SK-N-SH (cell line): ENCODE measurements at regions not wholly inside any gene's neighbourhood (a gene's known extent, or its start where the extent isn't known, plus 50 kb on each side); places are given as distances from the start of the nearest gene placed in this dataset.

Experiments used
- CTCF ChIA-PET: fragments of 300-600, 350-600 bp; formaldehyde crosslinking; extraction: SDS; loops from one replicate; lab custom pipeline; 2021; lab: Yijun Ruan, JAX
- POLR2A ChIA-PET: fragments of 350-600 bp; sonication (Branson Sonifier 250); formaldehyde crosslinking; extraction: SDS; loops from one replicate; lab custom pipeline; 2020; ENCODE audit warnings: antibody characterized with exemption, inconsistent platforms; lab: Yijun Ruan, JAX
- DNase-seq: peaks from one replicate; pipeline ENCODE4 v3.0.0; 2012
- H2AFZ ChIP-seq: fragments of 200-600 bp; sonication (generic); 2 replicates; pipeline ENCODE4 v1.8.1; 2016; ENCODE audit warnings: antibody characterized with exemption, mild to moderate bottlenecking, low read depth
- H3F3A ChIP-seq: fragments of 200-600 bp; sonication (generic); replicated peaks from 2 replicates; pipeline ENCODE3; 2016; ENCODE audit warnings: antibody characterized with exemption, mild to moderate bottlenecking; ENCODE audit not compliant: insufficient read depth
- H3K27ac ChIP-seq, 2 experiments: fragments of 200-500 bp in 1 of 2; fragments of 200-600 bp in 1 of 2; sonication (Bioruptor generic) in 1 of 2; sonication (generic), shearing (Covaris generic) in 1 of 2; 2 replicates each; pipeline versions ENCODE4 v1.5.1 to v1.6.1; 2014 to 2016; ENCODE audit warnings: low read depth in 2 of 2, inconsistent platforms in 1 of 2, low read length in 1 of 2, mild to moderate bottlenecking in 1 of 2, mixed read lengths in 1 of 2
- H3K27me3 ChIP-seq: fragments of 200-600 bp; sonication (generic), shearing (Covaris generic); 2 replicates; pipeline ENCODE4 v1.6.1; 2016; ENCODE audit warnings: mixed run types; ENCODE audit not compliant: insufficient read depth
- H3K36me3 ChIP-seq, 2 experiments: fragments of 200-500 bp in 1 of 2; fragments of 200-600 bp in 1 of 2; sonication (Bioruptor generic) in 1 of 2; sonication (generic) in 1 of 2; replicated peaks in 1 of 2; 2 replicates each; pipeline versions ENCODE3 to v1.5.1; 2014 to 2016; ENCODE audit warnings: low read length in 1 of 2, mild to moderate bottlenecking in 1 of 2; ENCODE audit not compliant: insufficient read depth in 2 of 2, control insufficient read depth in 1 of 2
- H3K4me1 ChIP-seq, 2 experiments: fragments of 200-500 bp in 1 of 2; fragments of 200-600 bp in 1 of 2; sonication (Bioruptor generic) in 1 of 2; sonication (generic), shearing (Covaris generic) in 1 of 2; 2 replicates each; pipeline versions ENCODE4 v1.5.1 to v1.6.1; 2014 to 2016; ENCODE audit warnings: low read depth in 1 of 2, low read length in 1 of 2, mixed run types in 1 of 2; ENCODE audit not compliant: insufficient read depth in 2 of 2, control insufficient read depth in 1 of 2
- H3K4me2 ChIP-seq: fragments of 200-600 bp; sonication (generic), shearing (Covaris generic); 2 replicates; pipeline ENCODE4 v1.6.1; 2017; ENCODE audit warnings: mixed run types
- H3K4me3 ChIP-seq, 2 experiments: fragments of 200-500 bp in 1 of 2; fragments of 200-600 bp in 1 of 2; sonication (Bioruptor generic) in 1 of 2; sonication (generic), shearing (Covaris generic) in 1 of 2; 2 replicates each; pipeline versions ENCODE4 v1.5.1 to v1.8.1; 2014 to 2016; ENCODE audit warnings: low read depth in 2 of 2, inconsistent platforms in 1 of 2, low read length in 1 of 2, mild to moderate bottlenecking in 1 of 2, mixed read lengths in 1 of 2, moderate library complexity in 1 of 2
- H3K79me2 ChIP-seq: fragments of 200-600 bp; sonication (generic); 2 replicates; pipeline ENCODE4 v1.8.1; 2017; ENCODE audit warnings: mild to moderate bottlenecking; ENCODE audit not compliant: insufficient read depth
- H3K9ac ChIP-seq: fragments of 200-600 bp; sonication (generic); 2 replicates; pipeline ENCODE4 v1.6.1; 2017; ENCODE audit warnings: mixed run types
- H3K9me2 ChIP-seq: fragments of 200-600 bp; sonication (generic); 2 replicates; pipeline ENCODE4 v1.6.1; 2017; ENCODE audit warnings: mixed run types
- H3K9me3 ChIP-seq: fragments of 200-600 bp; sonication (generic); 2 replicates; pipeline ENCODE4 v1.6.1; 2017; ENCODE audit warnings: mixed run types, mild to moderate bottlenecking, moderate library complexity
- H4K20me1 ChIP-seq: fragments of 200-600 bp; sonication (generic); 2 replicates; pipeline ENCODE4 v1.6.1; 2017; ENCODE audit warnings: mild to moderate bottlenecking, mixed run types; ENCODE audit not compliant: insufficient read depth
- CHD2 ChIP-seq: fragments of 150-350 bp; IDR thresholded peaks from 2 replicates; pipeline ENCODE4 v1.6.1; 2018; ENCODE audit warnings: low read length; ENCODE audit not compliant: partially characterized antibody
- ELF1 ChIP-seq: IDR thresholded peaks from 2 replicates; pipeline ENCODE4 v1.4.0; 2012
- EP300 ChIP-seq, 2 experiments: IDR thresholded peaks; 2 replicates each; pipeline versions ENCODE4 v1.4.0 to v1.6.1; 2012; ENCODE audit warnings: borderline replicate concordance in 1 of 2, low read depth in 1 of 2, low read length in 1 of 2
- FOSL2 ChIP-seq: IDR thresholded peaks from 2 replicates; pipeline ENCODE4 v1.4.0; 2012; ENCODE audit warnings: low read depth, mild to moderate bottlenecking, moderate library complexity, borderline replicate concordance
- FOXJ3 ChIP-seq: sonication (generic); formaldehyde crosslinking; IDR thresholded peaks from 2 replicates; pipeline ENCODE4 v1.5.1; 2020; ENCODE audit warnings: mild to moderate bottlenecking, missing genetic modification reagents
- FOXM1 ChIP-seq: IDR thresholded peaks from 2 replicates; pipeline ENCODE4 v1.4.0; 2012; ENCODE audit warnings: low read depth, mild to moderate bottlenecking
- JUND ChIP-seq: IDR thresholded peaks from 2 replicates; pipeline ENCODE4 v1.4.0; 2012
- MAX ChIP-seq: IDR thresholded peaks from 2 replicates; pipeline ENCODE4 v1.4.0; 2012; ENCODE audit warnings: low read depth
- MEF2A ChIP-seq: IDR thresholded peaks from 2 replicates; pipeline ENCODE4 v1.4.0; 2012; ENCODE audit warnings: low read depth, borderline replicate concordance
- NFIC ChIP-seq: IDR thresholded peaks from 2 replicates; pipeline ENCODE4 v1.4.0; 2012; ENCODE audit warnings: borderline replicate concordance
- NRF1 ChIP-seq: IDR thresholded peaks from 2 replicates; pipeline ENCODE4 v1.6.1; 2012; ENCODE audit warnings: low read depth, mild to moderate bottlenecking, low read length
- PBX3 ChIP-seq: IDR thresholded peaks from 2 replicates; pipeline ENCODE4; 2012
- POLR2AphosphoS5 ChIP-seq: IDR thresholded peaks from 2 replicates; pipeline ENCODE4 v1.6.1; 2012; ENCODE audit warnings: low read depth, low read length
- RAD21 ChIP-seq: IDR thresholded peaks from 2 replicates; pipeline ENCODE4 v1.6.1; 2012; ENCODE audit warnings: mild to moderate bottlenecking, low read length
- REST ChIP-seq: IDR thresholded peaks from 2 replicates; pipeline ENCODE4 v1.6.1; 2012; ENCODE audit warnings: mild to moderate bottlenecking, low read depth, low read length, moderate library complexity
- RFX5 ChIP-seq: IDR thresholded peaks from 2 replicates; pipeline ENCODE4 v1.6.1; 2012; ENCODE audit warnings: mild to moderate bottlenecking, improper control_type of control experiment, low read length
- SMC3 ChIP-seq: IDR thresholded peaks from 2 replicates; pipeline ENCODE4 v1.6.1; 2012; ENCODE audit warnings: low read depth, low read length, improper control_type of control experiment
- TAF1 ChIP-seq: IDR thresholded peaks from 2 replicates; pipeline ENCODE4 v1.6.1; 2012; ENCODE audit warnings: low read depth, mild to moderate bottlenecking, low read length, moderate library complexity, borderline replicate concordance
- TEAD4 ChIP-seq: IDR thresholded peaks from 2 replicates; pipeline ENCODE4 v1.4.0; 2012; ENCODE audit warnings: mild to moderate bottlenecking, borderline replicate concordance; ENCODE audit not compliant: insufficient read depth
- USF1 ChIP-seq: IDR thresholded peaks from 2 replicates; pipeline ENCODE4 v1.4.0; 2012; ENCODE audit warnings: low read depth, borderline replicate concordance
- YY1 ChIP-seq: IDR thresholded peaks from 2 replicates; pipeline ENCODE4 v1.4.0; 2012; ENCODE audit warnings: low read depth, mild to moderate bottlenecking
- WGBS: methylation state at CpG from one replicate; pipeline ENCODE4 v1.1.6; 2017; ENCODE audit warnings: low lambda C conversion rate; 5-methylcytosine and 5-hydroxymethylcytosine counted together
- TF ChIP-seq, protein P1 (sequence below): fragments of 150-350 bp; IDR thresholded peaks from 2 replicates; pipeline ENCODE4 v1.6.1; 2017; ENCODE audit warnings: antibody characterized with exemption, low read length, low read depth, borderline replicate concordance

DNA sequence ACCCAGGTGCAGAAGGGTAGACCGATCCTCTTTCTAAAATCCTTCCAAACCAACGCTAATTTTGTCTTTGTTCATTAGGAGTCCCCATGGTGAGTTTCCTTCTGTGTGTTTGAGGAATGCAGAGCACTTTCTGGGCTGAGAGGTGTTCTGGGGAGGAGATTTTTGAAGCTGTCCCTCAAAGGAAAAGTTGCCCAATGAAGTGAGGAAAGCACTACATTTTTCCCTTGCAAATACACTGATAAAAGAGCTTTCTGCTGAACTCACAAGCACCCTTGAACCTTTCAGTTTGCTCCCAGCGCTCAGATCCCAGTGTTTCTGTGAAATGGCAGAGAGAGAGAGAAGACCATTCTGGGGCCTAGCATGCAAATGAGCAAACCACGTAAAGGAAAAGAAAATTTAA lies 299.6 kb upstream of the FANCL start:
- TF ChIP-seq EP300 (IDR thresholded peaks at IDR 0.05; ENCODE audit: borderline replicate concordance in 1 of 2, low read depth in 1 of 2, low read length in 1 of 2) (no peak), NRF1 (no peak), FOXM1 (no peak), MEF2A (no peak), TAF1 (no peak), REST (no peak), CHD2 (no peak), YY1 (no peak), RFX5 (no peak), JUND (no peak), RAD21 (no peak), PBX3 (no peak)
- TF ChIP-seq, protein P1, sequence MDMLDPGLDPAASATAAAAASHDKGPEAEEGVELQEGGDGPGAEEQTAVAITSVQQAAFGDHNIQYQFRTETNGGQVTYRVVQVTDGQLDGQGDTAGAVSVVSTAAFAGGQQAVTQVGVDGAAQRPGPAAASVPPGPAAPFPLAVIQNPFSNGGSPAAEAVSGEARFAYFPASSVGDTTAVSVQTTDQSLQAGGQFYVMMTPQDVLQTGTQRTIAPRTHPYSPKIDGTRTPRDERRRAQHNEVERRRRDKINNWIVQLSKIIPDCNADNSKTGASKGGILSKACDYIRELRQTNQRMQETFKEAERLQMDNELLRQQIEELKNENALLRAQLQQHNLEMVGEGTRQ, result no peak
- no peaks in the 10 kb centered on the region for H3K27me3 ChIP-seq
- POLR2A ChIA-PET, result interaction anchor here (0.6 kb wide), 1 partner anchor 8 kb away, joined by 3 read pairs; no protein-coding TSS in a partner anchor
- no peak overlapping the region for H3K4me3 ChIP-seq
- CTCF ChIA-PET, result no interaction called here
- no peak overlapping the region for H3K27ac ChIP-seq
- H3K9me2 ChIP-seq, result no peaks in the 10 kb centered on the region
- no peaks in the 10 kb centered on the region for H3F3A ChIP-seq
- DNase-seq, result no peak
- no peaks in the 10 kb centered on the region for H3K36me3 ChIP-seq
- WGBS, result 72% methylated on average over 4 of the region's 4 CpGs
- no peak overlapping the region for H3K4me2 ChIP-seq
- H3K9me3 ChIP-seq, result no peaks in the 10 kb centered on the region
- H3K4me1 ChIP-seq, result peaks cover 0 to 3% of the 10 kb centered on the region in 2 experiments; a peak in 2 of 4 replicates
- H3K9ac ChIP-seq, result no peak overlapping the region
- H2AFZ ChIP-seq, result no peak overlapping the region
- H3K79me2 ChIP-seq, result no peaks in the 10 kb centered on the region
- H4K20me1 ChIP-seq, result no peaks in the 10 kb centered on the region

DNA sequence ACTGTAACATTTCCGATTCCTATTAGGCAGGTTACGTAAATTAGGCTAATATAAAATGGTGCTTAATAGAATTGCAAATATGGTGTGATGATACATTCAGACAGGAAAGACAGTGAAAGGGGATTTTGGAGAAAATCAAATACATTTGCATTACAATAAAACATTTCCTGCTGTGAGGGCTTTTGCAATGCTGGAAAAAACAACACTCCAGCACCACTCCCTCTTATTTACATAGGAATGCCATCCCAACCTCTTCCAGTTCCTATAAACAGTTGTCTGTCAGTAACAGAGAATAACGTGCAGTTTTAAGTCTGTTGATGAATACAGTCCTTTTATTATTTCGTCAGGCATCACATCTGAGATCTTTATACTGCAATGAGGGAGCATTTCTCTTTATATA lies 298.8 kb upstream of the FANCL start:
- Histone ChIP-seq H3F3A (no peaks in the 10 kb centered on the region), H3K9me2 (no peaks in the 10 kb centered on the region), H3K4me1 (peaks cover 0 to 3% of the 10 kb centered on the region in 2 experiments; a peak in 3 of 4 replicates), H2AFZ (0 out of 2 replicates have a peak overlapping the region, but pooled peaks have one; percentile 29), H3K79me2 (no peaks in the 10 kb centered on the region), H3K27ac (no peak overlapping the region), H3K4me2 (no peak overlapping the region), H3K4me3 (no peak overlapping the region), H3K36me3 (no peaks in the 10 kb centered on the region), H3K9me3 (no peaks in the 10 kb centered on the region), H3K27me3 (no peaks in the 10 kb centered on the region), H4K20me1 (no peaks in the 10 kb centered on the region), H3K9ac (no peak overlapping the region)
- POLR2A ChIA-PET, result no interaction called here
- CTCF ChIA-PET, result interaction anchor here (0.9 kb wide), 1 partner anchor 11 kb away, joined by 3 read pairs; no protein-coding TSS in a partner anchor
- WGBS, result 36% methylated on average over 4 of the region's 4 CpGs
- no peak for DNase-seq
- TF ChIP-seq EP300 (IDR thresholded peaks at IDR 0.05; ENCODE audit: borderline replicate concordance in 1 of 2, low read depth in 1 of 2, low read length in 1 of 2) (no peak), FOSL2 (no peak), NFIC (no peak), TEAD4 (no peak), SMC3 (no peak), POLR2AphosphoS5 (no peak), FOXJ3 (no peak), MEF2A (no peak), ELF1 (no peak), FOXM1 (no peak), USF1 (no peak), MAX (no peak)
- TF ChIP-seq, protein P1, result no peak
